GM12878 (cell line): ENCODE measurements at regions not wholly inside any gene's neighbourhood (a gene's known extent, or its start where the extent isn't known, plus 50 kb on each side); places are given as distances from the start of the nearest gene placed in this dataset.

Experiments used
- ATAC-seq: fragments of 200-7000 bp; cut with Tn5 transposase; 3 replicates; pipeline ENCODE4 v1.9.1; 2020; ENCODE audit warnings: mild to moderate bottlenecking, moderate library complexity
- BruUV-seq: library from RNA; stranded (reverse); fragments of 400-500 nt; replicated peaks from 2 replicates; lab custom pipeline; 2021; lab: Mats Ljungman, UMichigan
- CTCF ChIA-PET: fragments of 300-600 bp; sonication (Branson Sonifier 250); formaldehyde crosslinking; extraction: SDS; loops from one replicate; lab custom pipeline; 2021; ENCODE audit warnings: inconsistent platforms; lab: Yijun Ruan, JAX
- POLR2A ChIA-PET: fragments of 350-600 bp; formaldehyde crosslinking; extraction: SDS; loops from one replicate; lab custom pipeline; 2021; ENCODE audit warnings: inconsistent platforms; lab: Charles Lee
- RAD21 ChIA-PET: fragments of 300-600 bp; sonication (Branson Sonifier 250); formaldehyde crosslinking; loops from one replicate; lab custom pipeline; 2023; ENCODE audit warnings: antibody characterized with exemption; ENCODE audit not compliant: unreplicated experiment; lab: Charles Lee
- SMC1A ChIA-PET: fragments of 300-600 bp; sonication (Branson Sonifier 250); formaldehyde crosslinking; loops from one replicate; lab custom pipeline; 2023; ENCODE audit not compliant: unreplicated experiment, uncharacterized antibody; lab: Charles Lee
- DNase-seq: peaks from one replicate; pipeline ENCODE4 v3.0.0-alpha.2; 2011; ENCODE audit warnings: low read depth, low spot score
- FAIRE-seq: peaks from 3 replicates; lab custom pipeline; 2011; peaks lifted over from hg19 to GRCh38; lab: Jason Lieb, UNC
- H2AFZ ChIP-seq: 2 replicates; pipeline ENCODE4 v1.6.0; 2011; ENCODE audit warnings: low read depth, low read length, control low read depth; ENCODE audit not compliant: control insufficient read depth
- H3K27ac ChIP-seq: 2 replicates; pipeline ENCODE4 v1.5.1; 2011; ENCODE audit warnings: control low read depth; ENCODE audit not compliant: control insufficient read depth, insufficient read depth
- H3K27me3 ChIP-seq, 2 experiments: replicated peaks in 1 of 2; 2 replicates each; pipeline versions ENCODE4 v1.6.0 to v1.6.1; 2011; ENCODE audit warnings: low read length in 1 of 2; ENCODE audit not compliant: control insufficient read depth in 2 of 2, insufficient read depth in 2 of 2
- H3K36me3 ChIP-seq, 2 experiments: 2 replicates each; pipeline ENCODE4 v1.5.1; 2011; ENCODE audit warnings: low read length in 1 of 2; ENCODE audit not compliant: control insufficient read depth in 2 of 2, insufficient read depth in 2 of 2
- H3K4me1 ChIP-seq: 2 replicates; pipeline ENCODE4 v1.6.1; 2011; ENCODE audit warnings: mild to moderate bottlenecking, low read length, moderate library complexity, mixed read lengths; ENCODE audit not compliant: control insufficient read depth, insufficient read depth
- H3K4me2 ChIP-seq: 2 replicates; pipeline ENCODE4 v1.6.0; 2011; ENCODE audit warnings: control low read depth; ENCODE audit not compliant: control insufficient read depth, insufficient read depth
- H3K4me3 ChIP-seq: fragments of 200-600 bp; sonication (generic); 2 replicates; pipeline ENCODE4 v1.5.1; 2016
- H3K79me2 ChIP-seq: 2 replicates; pipeline ENCODE4 v1.6.0; 2011; ENCODE audit warnings: low read length; ENCODE audit not compliant: control insufficient read depth, insufficient read depth
- H3K9ac ChIP-seq: 2 replicates; pipeline ENCODE4 v1.8.0; 2011; ENCODE audit warnings: low read length, control low read depth, mixed read lengths; ENCODE audit not compliant: control insufficient read depth, insufficient read depth
- H3K9me3 ChIP-seq: replicated peaks from 3 replicates; pipeline ENCODE4 v1.5.1; 2011; ENCODE audit warnings: mild to moderate bottlenecking, low read length; ENCODE audit not compliant: control insufficient read depth, insufficient read depth
- H4K20me1 ChIP-seq: 2 replicates; pipeline ENCODE4 v1.6.0; 2011; ENCODE audit not compliant: control insufficient read depth, insufficient read depth
- CHD2 ChIP-seq: IDR thresholded peaks from 2 replicates; pipeline ENCODE4 v1.6.1; 2011; ENCODE audit warnings: low read depth, low read length, improper control_type of control experiment, borderline replicate concordance
- ESRRA ChIP-seq: IDR thresholded peaks from 2 replicates; pipeline ENCODE4 v1.6.1; 2012; ENCODE audit warnings: mild to moderate bottlenecking, low read length, improper control_type of control experiment
- IKZF2 ChIP-seq, 2 experiments: fragments of 450-650 bp; IDR thresholded peaks; 2 replicates each; pipeline ENCODE4 v1.6.1; 2017; ENCODE audit warnings: mild to moderate bottlenecking in 2 of 2, moderate library complexity in 2 of 2
- JUNB ChIP-seq: IDR thresholded peaks from 2 replicates; pipeline ENCODE4 v1.6.1; 2016; ENCODE audit warnings: antibody characterized with exemption, mild to moderate bottlenecking
- LARP7 ChIP-seq: fragments of 450-650 bp; IDR thresholded peaks from 2 replicates; pipeline ENCODE4 v1.6.1; 2017; ENCODE audit warnings: mild to moderate bottlenecking
- MTA3 ChIP-seq: IDR thresholded peaks from 2 replicates; pipeline ENCODE4 v1.6.1; 2012; ENCODE audit warnings: low read length, inconsistent platforms, borderline replicate concordance
- NRF1 ChIP-seq: conservative IDR thresholded peaks from 2 replicates; pipeline ENCODE4 v1.6.1; 2011; ENCODE audit warnings: mild to moderate bottlenecking, low read depth, low read length, improper control_type of control experiment
- PAX5 ChIP-seq: IDR thresholded peaks from 2 replicates; pipeline ENCODE4 v1.6.1; 2011; ENCODE audit warnings: low read depth, low read length, borderline replicate concordance
- RBBP5 ChIP-seq: fragments of 200-600 bp; sonication (generic); conservative IDR thresholded peaks from 2 replicates; pipeline ENCODE4 v1.6.1; 2016
- SIX5 ChIP-seq: IDR thresholded peaks from 2 replicates; pipeline ENCODE4 v1.6.1; 2011; ENCODE audit warnings: mild to moderate bottlenecking, low read depth, low read length, moderate library complexity; ENCODE audit not compliant: severe bottlenecking
- SMARCA5 ChIP-seq: fragments of 450-650 bp; IDR thresholded peaks from 2 replicates; pipeline ENCODE4 v1.6.1; 2017; ENCODE audit warnings: mild to moderate bottlenecking
- STAT1 ChIP-seq: fragments of 450-650 bp; conservative IDR thresholded peaks from 2 replicates; pipeline ENCODE4 v1.6.1; 2014; ENCODE audit warnings: antibody characterized with exemption, mild to moderate bottlenecking
- ZNF24 ChIP-seq: fragments of 450-650 bp; IDR thresholded peaks from 2 replicates; pipeline ENCODE4 v1.6.1; 2017; ENCODE audit warnings: antibody characterized with exemption, mild to moderate bottlenecking
- ZNF592 ChIP-seq: fragments of 450-650 bp; IDR thresholded peaks from 2 replicates; pipeline ENCODE4 v1.6.1; 2017; ENCODE audit warnings: mild to moderate bottlenecking, moderate library complexity
- WGBS: methylation state at CpG from one replicate; pipeline ENCODE4 v1.1.6; 2016; ENCODE audit warnings: low lambda C conversion rate; ENCODE audit not compliant: insufficient replicate concordance, insufficient coverage; ENCODE audit errors: missing lambda C conversion rate; 5-methylcytosine and 5-hydroxymethylcytosine counted together
- in situ Hi-C: fragments of 300-500 bp; cut with MboI; formaldehyde crosslinking; loops from 9 replicates; pipeline ENCODE4 v1.14.3; 2018; ENCODE audit warnings: mixed read lengths
- intact Hi-C: fragments of 100-400 bp; cut with micrococcal nuclease; formaldehyde crosslinking; loops from one replicate; pipeline ENCODE4 v1.14.2; 2022; ENCODE audit not compliant: unreplicated experiment
- TF ChIP-seq, protein P1 (sequence below): IDR thresholded peaks from 2 replicates; pipeline ENCODE4 v1.6.1; 2011; ENCODE audit warnings: borderline replicate concordance, low read depth, mild to moderate bottlenecking, moderate library complexity, mixed read lengths, low read length; ENCODE audit not compliant: insufficient read depth; ENCODE audit errors: extremely low read length
- TF ChIP-seq, protein P2 (sequence below): fragments of 450-650 bp; IDR thresholded peaks from 2 replicates; pipeline ENCODE4 v1.6.1; 2016; ENCODE audit warnings: mild to moderate bottlenecking

DNA sequence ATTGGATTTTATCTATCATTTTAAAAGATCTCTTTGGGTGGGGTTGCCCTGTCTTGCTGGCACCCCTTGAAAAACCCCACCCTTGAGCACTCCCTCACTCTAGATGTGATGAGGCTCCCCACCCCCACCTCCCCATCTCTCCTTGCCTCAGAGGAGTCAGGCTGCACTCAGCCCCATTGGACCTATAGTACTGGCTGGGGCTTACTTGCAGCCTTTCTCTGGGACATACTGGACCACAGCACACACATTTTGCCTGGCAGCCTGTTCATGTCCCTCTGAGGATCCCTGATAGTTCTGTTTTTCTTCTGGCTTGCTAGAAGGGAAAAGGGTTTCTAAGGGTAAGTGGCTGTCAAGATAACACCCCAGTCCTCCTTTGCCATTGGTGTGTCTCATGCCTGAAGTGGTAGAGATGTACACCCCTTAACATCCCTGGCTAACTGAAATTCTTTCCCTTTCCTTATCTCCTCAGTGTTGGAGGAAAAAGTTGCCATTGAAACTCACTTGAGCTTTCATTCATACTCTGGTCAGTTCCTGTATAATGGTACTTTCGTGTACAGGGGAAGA lies 553.4 kb upstream of the CITED2 start:
- CTCF ChIA-PET = interaction anchor here (0.8 to 4.1 kb wide), 7 partner anchors 8 to 558 kb away, joined by 3 to 35 read pairs (median 9); partner anchors contain the start of gene CITED2
- in situ Hi-C loops (loop anchor here (5.0 kb wide), 1 partner anchor 556 kb away; the partner anchor contains the start of gene CITED2), intact Hi-C loops (loop anchor here (2.0 kb wide), 1 partner anchor 553 kb away; the partner anchor contains the start of gene CITED2)
- no peak overlapping the region for H2AFZ ChIP-seq
- ATAC-seq (no peak), DNase-seq (no peak), FAIRE-seq (no peak)
- RAD21 ChIA-PET = interaction anchor here (0.8 to 3.4 kb wide), 3 partner anchors 554 to 558 kb away, joined by 5 to 22 read pairs (median 5); partner anchors contain the start of gene CITED2
- POLR2A ChIA-PET = no interaction called here
- no peak overlapping the region for H3K4me2 ChIP-seq
- H3K27me3 ChIP-seq = no peaks in the 10 kb centered on the region
- H3K79me2 ChIP-seq = no peaks in the 10 kb centered on the region
- no peak overlapping the region for H3K9ac ChIP-seq
- BruUV-seq = no TSS peak
- no peaks in the 10 kb centered on the region for H3K4me1 ChIP-seq
- H3K9me3 ChIP-seq = no peaks in the 10 kb centered on the region
- WGBS = 0% methylated on average over 1 of the region's 1 CpG
- H3K36me3 ChIP-seq = no peaks in the 10 kb centered on the region
- no peaks in the 10 kb centered on the region for H4K20me1 ChIP-seq
- TF ChIP-seq, protein P1, sequence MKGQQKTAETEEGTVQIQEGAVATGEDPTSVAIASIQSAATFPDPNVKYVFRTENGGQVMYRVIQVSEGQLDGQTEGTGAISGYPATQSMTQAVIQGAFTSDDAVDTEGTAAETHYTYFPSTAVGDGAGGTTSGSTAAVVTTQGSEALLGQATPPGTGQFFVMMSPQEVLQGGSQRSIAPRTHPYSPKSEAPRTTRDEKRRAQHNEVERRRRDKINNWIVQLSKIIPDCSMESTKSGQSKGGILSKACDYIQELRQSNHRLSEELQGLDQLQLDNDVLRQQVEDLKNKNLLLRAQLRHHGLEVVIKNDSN = no peak
- TF ChIP-seq SMARCA5 = no peak
- no peak for TF ChIP-seq MTA3
- no peak for TF ChIP-seq ESRRA
- no peak for TF ChIP-seq PAX5
- TF ChIP-seq RBBP5 = no peak
- TF ChIP-seq, protein P2, sequence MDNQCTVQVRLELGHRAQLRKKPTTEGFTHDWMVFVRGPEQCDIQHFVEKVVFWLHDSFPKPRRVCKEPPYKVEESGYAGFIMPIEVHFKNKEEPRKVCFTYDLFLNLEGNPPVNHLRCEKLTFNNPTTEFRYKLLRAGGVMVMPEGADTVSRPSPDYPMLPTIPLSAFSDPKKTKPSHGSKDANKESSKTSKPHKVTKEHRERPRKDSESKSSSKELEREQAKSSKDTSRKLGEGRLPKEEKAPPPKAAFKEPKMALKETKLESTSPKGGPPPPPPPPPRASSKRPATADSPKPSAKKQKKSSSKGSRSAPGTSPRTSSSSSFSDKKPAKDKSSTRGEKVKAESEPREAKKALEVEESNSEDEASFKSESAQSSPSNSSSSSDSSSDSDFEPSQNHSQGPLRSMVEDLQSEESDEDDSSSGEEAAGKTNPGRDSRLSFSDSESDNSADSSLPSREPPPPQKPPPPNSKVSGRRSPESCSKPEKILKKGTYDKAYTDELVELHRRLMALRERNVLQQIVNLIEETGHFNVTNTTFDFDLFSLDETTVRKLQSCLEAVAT = no peak
- no peak for TF ChIP-seq ZNF592
- no peak for TF ChIP-seq LARP7
- no peak for TF ChIP-seq STAT1
- no peak for TF ChIP-seq JUNB
- no peak for TF ChIP-seq NRF1
- no peak for TF ChIP-seq SIX5
- TF ChIP-seq CHD2 = no peak
- no peak for TF ChIP-seq ZNF24
- no peak for TF ChIP-seq IKZF2 (IDR thresholded peaks at IDR 0.05)
- SMC1A ChIA-PET = interaction anchor here (0.9 to 4.6 kb wide), 8 partner anchors 8 to 558 kb away, joined by 3 to 25 read pairs (median 14); no protein-coding TSS in a partner anchor
- no peak overlapping the region for H3K4me3 ChIP-seq
- H3K27ac ChIP-seq = no peak overlapping the region
